Parathyroid adenoma (tissue), 2 donors: ENCODE measurements at regions not wholly inside any gene's neighbourhood (a gene's known extent, or its start where the extent isn't known, plus 50 kb on each side); places are given as distances from the start of the nearest gene placed in this dataset.

ENCODE experiments used
- H2AFZ ChIP-seq: fragments of 300-600 bp; sonication (generic); one replicate; pipeline ENCODE4 v1.7.0; 2017; ENCODE audit warnings: antibody characterized with exemption, mild to moderate bottlenecking
- H3K27ac ChIP-seq: fragments of 300-600 bp; sonication (generic); one replicate; pipeline ENCODE4 v1.7.0; 2017
- H3K27me3 ChIP-seq: fragments of 300-600 bp; sonication (generic); one replicate; pipeline ENCODE4 v1.7.0; 2017; ENCODE audit warnings: low read length; ENCODE audit not compliant: control insufficient read depth, insufficient read depth
- H3K36me3 ChIP-seq: fragments of 300-600 bp; sonication (generic); one replicate; pipeline ENCODE4 v1.7.0; 2017; ENCODE audit warnings: low read length; ENCODE audit not compliant: control insufficient read depth, insufficient read depth
- H3K4me1 ChIP-seq: fragments of 300-600 bp; sonication (generic); one replicate; pipeline ENCODE4 v1.7.0; 2017; ENCODE audit warnings: control low read depth
- H3K4me2 ChIP-seq: fragments of 300-600 bp; sonication (generic); one replicate; pipeline ENCODE4 v1.7.0; 2017; ENCODE audit warnings: low read length
- H3K4me3 ChIP-seq: fragments of 300-600 bp; sonication (generic); one replicate; pipeline ENCODE4 v1.7.0; 2017; ENCODE audit warnings: low read depth, low read length
- H3K79me2 ChIP-seq: fragments of 300-600 bp; sonication (generic); one replicate; pipeline ENCODE4 v1.7.0; 2017; ENCODE audit warnings: control low read depth
- H3K9ac ChIP-seq: fragments of 300-600 bp; sonication (generic); one replicate; pipeline ENCODE4 v1.7.0; 2017; ENCODE audit warnings: mild to moderate bottlenecking
- H3K9me3 ChIP-seq: fragments of 300-600 bp; sonication (generic); one replicate; pipeline ENCODE4 v1.7.0; 2017; ENCODE audit warnings: low read length; ENCODE audit not compliant: control insufficient read depth
- CTCF ChIP-seq: fragments of 300-600 bp; sonication (generic); IDR thresholded peaks from one replicate; pipeline ENCODE4 v1.7.0; 2017; ENCODE audit warnings: antibody characterized with exemption, mild to moderate bottlenecking
- donor health status: primary hyperparathyroidism.

- Histone ChIP-seq H3K27ac (no peak overlapping the region), H3K27me3 (no peaks in the 10 kb centered on the region), H3K79me2 (no peaks in the 10 kb centered on the region), H3K4me3 (no peak overlapping the region), H2AFZ (no peak overlapping the region), H3K4me1 (no peaks in the 10 kb centered on the region), H3K36me3 (no peaks in the 10 kb centered on the region), H3K9ac (no peak overlapping the region), H3K9me3 (no peaks in the 10 kb centered on the region), H3K4me2 (no peak overlapping the region)
- no peak for TF ChIP-seq CTCF
These were observed 105.3 kb upstream of the TBX3 start for GRCh38 chr12:114789276-114789675.

- H3K4me3 ChIP-seq = no peak overlapping the region
- TF ChIP-seq CTCF = no peak
- no peaks in the 10 kb centered on the region for H3K36me3 ChIP-seq
- H3K79me2 ChIP-seq = no peaks in the 10 kb centered on the region
- no peak overlapping the region for H3K9ac ChIP-seq
- H3K4me1 ChIP-seq = no peaks in the 10 kb centered on the region
- H3K27ac ChIP-seq = no peak overlapping the region
- H2AFZ ChIP-seq = no peak overlapping the region
- H3K27me3 ChIP-seq = no peaks in the 10 kb centered on the region
- no peaks in the 10 kb centered on the region for H3K9me3 ChIP-seq
- H3K4me2 ChIP-seq = no peak overlapping the region
These were observed 100.6 kb upstream of the TBX3 start for GRCh38 chr12:114784526-114784925.

GRCh38 chr12:114783089-114783618 lies 99.2 kb upstream of the TBX3 start:
- Histone ChIP-seq H3K36me3 (no peaks in the 10 kb centered on the region), H3K4me1 (no peaks in the 10 kb centered on the region), H3K9me3 (no peaks in the 10 kb centered on the region), H3K4me3 (no peak overlapping the region), H3K27me3 (no peaks in the 10 kb centered on the region), H3K4me2 (no peak overlapping the region), H3K9ac (no peak overlapping the region), H3K27ac (no peak overlapping the region), H3K79me2 (no peaks in the 10 kb centered on the region), H2AFZ (no peak overlapping the region)
- no peak for TF ChIP-seq CTCF

GRCh38 chr12:114780746-114781399 lies 96.9 kb upstream of the TBX3 start:
- H3K9me3 ChIP-seq = no peaks in the 10 kb centered on the region
- no peaks in the 10 kb centered on the region for H3K79me2 ChIP-seq
- no peak for TF ChIP-seq CTCF
- no peaks in the 10 kb centered on the region for H3K4me1 ChIP-seq
- H3K4me3 ChIP-seq = no peak overlapping the region
- H3K4me2 ChIP-seq = no peak overlapping the region
- H2AFZ ChIP-seq = no peak overlapping the region
- H3K27me3 ChIP-seq = no peaks in the 10 kb centered on the region
- H3K27ac ChIP-seq = no peak overlapping the region
- no peak overlapping the region for H3K9ac ChIP-seq
- H3K36me3 ChIP-seq = no peaks in the 10 kb centered on the region

GRCh38 chr12:114779647-114780046 lies 95.7 kb upstream of the TBX3 start:
- Histone ChIP-seq H3K9me3 (no peaks in the 10 kb centered on the region), H3K27ac (no peak overlapping the region), H3K4me2 (no peak overlapping the region), H3K9ac (no peak overlapping the region), H3K79me2 (no peaks in the 10 kb centered on the region), H3K4me3 (no peak overlapping the region), H3K4me1 (no peaks in the 10 kb centered on the region), H3K36me3 (no peaks in the 10 kb centered on the region), H3K27me3 (no peaks in the 10 kb centered on the region), H2AFZ (no peak overlapping the region)
- no peak for TF ChIP-seq CTCF
